HCT116 (cell line): ENCODE measurements at regions not wholly inside any gene's neighbourhood (a gene's known extent, or its start where the extent isn't known, plus 50 kb on each side); places are given as distances from the start of the nearest gene placed in this dataset.

Experiments
- ATAC-seq: fragments of 200-7000 bp; cut with Tn5 transposase; 2 replicates; pipeline ENCODE4 v1.9.1; 2020; ENCODE audit warnings: mild to moderate bottlenecking, moderate library complexity
- BruUV-seq: library from RNA; stranded (reverse); fragments of 400-500 nt; replicated peaks from 2 replicates; lab custom pipeline; 2021; lab: Mats Ljungman, UMichigan
- CTCF ChIA-PET: fragments of 300-600 bp; sonication (Branson Sonifier 250); formaldehyde crosslinking; loops from one replicate; lab custom pipeline; 2021; ENCODE audit warnings: antibody characterized with exemption; lab: Charles Lee
- POLR2A ChIA-PET: fragments of 300-600, 350-600 bp; sonication (Branson Sonifier 250); formaldehyde crosslinking; loops from one replicate; lab custom pipeline; 2021; ENCODE audit warnings: antibody characterized with exemption; lab: Charles Lee
- RAD21 ChIA-PET, 2 experiments: fragments of 300-600 bp; sonication (Branson Sonifier 250); formaldehyde crosslinking; loops; one replicate each; lab custom pipeline; 2023; ENCODE audit warnings: low total read pairs in 2 of 2; ENCODE audit not compliant: uncharacterized antibody in 2 of 2, unreplicated experiment in 2 of 2, low non-redundant PET in 1 of 2; lab: Charles Lee
- DNase-seq: peaks from one replicate; pipeline ENCODE4 v3.0.0-alpha.2; 2010; ENCODE audit warnings: low read depth, low spot score
- H2AFZ ChIP-seq: fragments of 200-600 bp; shearing (Covaris generic), sonication (generic); 2 replicates; pipeline ENCODE4 v1.6.1; 2017; ENCODE audit warnings: low read depth, mixed run types, mixed read lengths, antibody characterized with exemption, low read length; ENCODE audit not compliant: poor library complexity, severe bottlenecking
- H3K27ac ChIP-seq: 2 replicates; pipeline ENCODE4 v1.5.1; 2012; ENCODE audit warnings: low read depth, low read length
- H3K27me3 ChIP-seq: fragments of 200-600 bp; sonication (generic); 2 replicates; pipeline ENCODE4 v1.6.1; 2016; ENCODE audit warnings: mixed run types, low read length, mixed read lengths; ENCODE audit not compliant: insufficient read depth
- H3K36me3 ChIP-seq, 2 experiments: fragments of 200-500 bp in 1 of 2; fragments of 200-600 bp in 1 of 2; sonication (Bioruptor generic) in 1 of 2; sonication (generic) in 1 of 2; 2 replicates each; pipeline versions ENCODE4 v1.5.1 to v1.6.1; 2014 to 2016; ENCODE audit warnings: low read length in 2 of 2, inconsistent platforms in 1 of 2, mixed read lengths in 1 of 2, mixed run types in 1 of 2; ENCODE audit not compliant: insufficient read depth in 2 of 2, control insufficient read depth in 1 of 2
- H3K4me1 ChIP-seq, 2 experiments: fragments of 200-600 bp in 1 of 2; sonication (generic) in 1 of 2; 2 replicates each; pipeline versions ENCODE4 v1.5.1 to v1.6.1; 2012 to 2017; ENCODE audit warnings: low read length in 2 of 2, inconsistent platforms in 1 of 2, mild to moderate bottlenecking in 1 of 2, mixed read lengths in 1 of 2, mixed run types in 1 of 2, moderate library complexity in 1 of 2; ENCODE audit not compliant: insufficient read depth in 2 of 2, control insufficient read depth in 1 of 2
- H3K4me2 ChIP-seq: fragments of 200-600 bp; sonication (generic); 2 replicates; pipeline ENCODE4 v1.6.1; 2017; ENCODE audit warnings: mixed run types, low read length, mixed read lengths
- H3K4me3 ChIP-seq, 2 experiments: fragments of 200-600 bp in 1 of 2; sonication (generic) in 1 of 2; replicated peaks in 1 of 2; 2 replicates each; pipeline ENCODE4 v1.5.1; 2011 to 2016; ENCODE audit warnings: low read length in 2 of 2, control low read depth in 1 of 2, low read depth in 1 of 2, mild to moderate bottlenecking in 1 of 2, mixed read lengths in 1 of 2, mixed run types in 1 of 2
- H3K79me2 ChIP-seq: fragments of 200-600 bp; sonication (generic); 2 replicates; pipeline ENCODE4 v1.6.1; 2017; ENCODE audit warnings: mild to moderate bottlenecking, mixed run types, low read length, moderate library complexity, mixed read lengths; ENCODE audit not compliant: insufficient read depth
- H3K9ac ChIP-seq: fragments of 200-600 bp; sonication (generic); 2 replicates; pipeline ENCODE4 v1.6.1; 2016; ENCODE audit warnings: low read length, mixed read lengths
- H3K9me2 ChIP-seq: fragments of 200-600 bp; sonication (generic), shearing (Covaris generic); 2 replicates; pipeline ENCODE4 v1.6.1; 2017; ENCODE audit warnings: mixed run types, mild to moderate bottlenecking, moderate library complexity; ENCODE audit not compliant: insufficient read depth
- H3K9me3 ChIP-seq, 2 experiments: fragments of 200-500 bp in 1 of 2; fragments of 200-600 bp in 1 of 2; sonication (Bioruptor generic) in 1 of 2; sonication (generic) in 1 of 2; 2 replicates each; pipeline ENCODE4 v1.6.1; 2014 to 2017; ENCODE audit warnings: low read length in 2 of 2, mixed read lengths in 2 of 2, inconsistent platforms in 1 of 2, low read depth in 1 of 2, mild to moderate bottlenecking in 1 of 2, mixed run types in 1 of 2, moderate library complexity in 1 of 2; ENCODE audit not compliant: control insufficient read depth in 1 of 2, insufficient read depth in 1 of 2
- H4K20me1 ChIP-seq: fragments of 200-600 bp; sonication (generic), shearing (Covaris generic); 2 replicates; pipeline ENCODE4 v1.6.1; 2017; ENCODE audit warnings: mixed run types, mild to moderate bottlenecking, moderate library complexity; ENCODE audit not compliant: insufficient read depth
- CBX3 ChIP-seq: IDR thresholded peaks from 2 replicates; pipeline ENCODE4 v1.6.1; 2012; ENCODE audit warnings: low read depth
- ELF1 ChIP-seq: IDR thresholded peaks from 2 replicates; pipeline ENCODE4 v1.6.1; 2012; ENCODE audit warnings: low read depth, borderline replicate concordance
- EZH2 ChIP-seq: fragments of 200-600 bp; sonication (generic); IDR thresholded peaks from 2 replicates; pipeline ENCODE4 v1.6.1; 2017; ENCODE audit warnings: antibody characterized with exemption, mixed run types
- POLR2A ChIP-seq: IDR thresholded peaks from 2 replicates; pipeline ENCODE4 v1.7.0; 2011; ENCODE audit warnings: borderline replicate concordance; ENCODE audit not compliant: insufficient read depth, insufficient read length; ENCODE audit errors: extremely low read depth
- RAD21 ChIP-seq: IDR thresholded peaks from 2 replicates; pipeline ENCODE4 v1.6.1; 2012; ENCODE audit warnings: low read depth, mild to moderate bottlenecking
- SRF ChIP-seq: IDR thresholded peaks from 2 replicates; pipeline ENCODE4 v1.6.1; 2012; ENCODE audit warnings: low read depth
- TCF7L2 ChIP-seq: IDR thresholded peaks from 2 replicates; pipeline ENCODE4 v1.7.0; 2011; ENCODE audit warnings: borderline replicate concordance, inconsistent platforms; ENCODE audit not compliant: insufficient read depth, insufficient read length; ENCODE audit errors: extremely low read depth
- ZFX ChIP-seq: fragments of 450-650 bp; IDR thresholded peaks from 2 replicates; pipeline ENCODE4 v1.6.1; 2017
- ZNF274 ChIP-seq: fragments of 200-500 bp; sonication (Bioruptor generic); IDR thresholded peaks from 2 replicates; pipeline ENCODE4 v1.6.1; 2014; ENCODE audit warnings: mild to moderate bottlenecking, low read depth, low read length, inconsistent platforms
- intact Hi-C: fragments of 100-400 bp; cut with micrococcal nuclease; formaldehyde crosslinking; loops from 2 replicates; pipeline ENCODE4 v1.10.0; 2022
- TF ChIP-seq, protein P1 (sequence below): IDR thresholded peaks from 2 replicates; pipeline ENCODE4 v1.6.1; 2012; ENCODE audit warnings: low read depth

DNA sequence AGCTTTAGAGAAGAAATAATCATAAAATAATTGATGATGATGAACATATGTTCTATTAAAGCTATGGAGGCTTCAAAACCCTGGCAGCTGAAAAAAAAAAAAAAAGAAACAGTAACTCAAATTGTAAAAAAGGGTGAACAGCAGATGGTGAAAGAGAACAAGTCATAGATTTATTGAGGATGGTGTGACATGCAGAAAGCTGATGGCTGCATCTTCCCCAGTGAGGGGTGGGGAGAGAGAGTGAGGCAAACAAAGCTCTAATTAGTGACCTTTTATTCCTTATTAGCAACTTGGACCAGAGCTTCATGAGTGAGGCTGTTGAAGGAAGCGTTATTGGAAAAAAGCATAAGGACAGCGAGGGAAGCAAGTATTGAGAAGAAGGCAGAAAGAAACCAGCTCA is 191.7 kb downstream of the EDN1 start:
- Histone ChIP-seq H3K9me2 (no peaks in the 10 kb centered on the region), H3K79me2 (no peaks in the 10 kb centered on the region), H4K20me1 (no peaks in the 10 kb centered on the region), H3K4me2 (no peak overlapping the region), H3K4me3 (no peak overlapping the region), H3K9me3 (no peaks in the 10 kb centered on the region), H3K27me3 (no peaks in the 10 kb centered on the region), H3K9ac (no peak overlapping the region), H3K27ac (no peak overlapping the region), H3K36me3 (no peaks in the 10 kb centered on the region), H2AFZ (peak overlapping the region; percentile 64), H3K4me1 (peaks cover 10 to 31% of the 10 kb centered on the region in 2 experiments)
- DNase-seq (no peak), ATAC-seq (no peak)
- ChIA-PET CTCF (interaction anchor here (1.0 to 3.5 kb wide), 12 partner anchors 13 to 886 kb away, joined by 3 to 22 read pairs (median 4); partner anchors contain the start of gene EDN1), RAD21 (no interaction called here), POLR2A (no interaction called here)
- TF ChIP-seq, protein P1, sequence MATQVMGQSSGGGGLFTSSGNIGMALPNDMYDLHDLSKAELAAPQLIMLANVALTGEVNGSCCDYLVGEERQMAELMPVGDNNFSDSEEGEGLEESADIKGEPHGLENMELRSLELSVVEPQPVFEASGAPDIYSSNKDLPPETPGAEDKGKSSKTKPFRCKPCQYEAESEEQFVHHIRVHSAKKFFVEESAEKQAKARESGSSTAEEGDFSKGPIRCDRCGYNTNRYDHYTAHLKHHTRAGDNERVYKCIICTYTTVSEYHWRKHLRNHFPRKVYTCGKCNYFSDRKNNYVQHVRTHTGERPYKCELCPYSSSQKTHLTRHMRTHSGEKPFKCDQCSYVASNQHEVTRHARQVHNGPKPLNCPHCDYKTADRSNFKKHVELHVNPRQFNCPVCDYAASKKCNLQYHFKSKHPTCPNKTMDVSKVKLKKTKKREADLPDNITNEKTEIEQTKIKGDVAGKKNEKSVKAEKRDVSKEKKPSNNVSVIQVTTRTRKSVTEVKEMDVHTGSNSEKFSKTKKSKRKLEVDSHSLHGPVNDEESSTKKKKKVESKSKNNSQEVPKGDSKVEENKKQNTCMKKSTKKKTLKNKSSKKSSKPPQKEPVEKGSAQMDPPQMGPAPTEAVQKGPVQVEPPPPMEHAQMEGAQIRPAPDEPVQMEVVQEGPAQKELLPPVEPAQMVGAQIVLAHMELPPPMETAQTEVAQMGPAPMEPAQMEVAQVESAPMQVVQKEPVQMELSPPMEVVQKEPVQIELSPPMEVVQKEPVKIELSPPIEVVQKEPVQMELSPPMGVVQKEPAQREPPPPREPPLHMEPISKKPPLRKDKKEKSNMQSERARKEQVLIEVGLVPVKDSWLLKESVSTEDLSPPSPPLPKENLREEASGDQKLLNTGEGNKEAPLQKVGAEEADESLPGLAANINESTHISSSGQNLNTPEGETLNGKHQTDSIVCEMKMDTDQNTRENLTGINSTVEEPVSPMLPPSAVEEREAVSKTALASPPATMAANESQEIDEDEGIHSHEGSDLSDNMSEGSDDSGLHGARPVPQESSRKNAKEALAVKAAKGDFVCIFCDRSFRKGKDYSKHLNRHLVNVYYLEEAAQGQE, result no peak
- TF ChIP-seq SRF (no peak), POLR2A (no peak), ZNF274 (no peak), TCF7L2 (no peak), CBX3 (no peak), RAD21 (no peak), ELF1 (no peak), ZFX (no peak), EZH2 (no peak)
- intact Hi-C loops, result loop anchor here (5.0 kb wide), 1 partner anchor 190 kb away; the partner anchor contains the start of gene EDN1
- BruUV-seq, result no TSS peak
